ENCODE measurements at regions not wholly inside any gene's neighbourhood (a gene's known extent, or its start where the extent isn't known, plus 50 kb on each side); places are given as distances from the start of the nearest gene placed in this dataset.

DNA sequence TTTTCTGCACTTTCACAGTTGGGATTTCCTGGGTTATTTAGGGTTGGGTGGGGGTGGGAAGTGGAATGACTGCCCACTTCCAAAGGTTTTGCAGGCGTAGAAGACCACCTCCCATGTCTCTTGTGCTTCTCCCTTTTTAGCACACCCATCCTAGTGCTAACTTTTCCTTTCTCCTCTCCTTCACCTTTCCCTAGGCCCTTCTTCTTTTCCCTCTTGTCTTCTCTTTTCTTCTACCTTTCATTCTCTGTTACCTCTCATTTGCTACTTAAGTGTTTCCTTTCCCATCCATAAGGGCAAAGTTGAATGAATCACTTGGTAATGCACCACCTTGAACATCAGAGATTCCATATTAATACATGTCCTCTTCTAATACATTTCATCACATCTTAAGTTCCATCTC lies 105.0 kb upstream of the ZNF184 start:
- TF ChIP-seq ARNTL (CRISPR knock-in tag; IDR thresholded peaks at IDR 0.05; ENCODE audit: borderline replicate concordance, low read depth) (no peak), RARB (CRISPR knock-in tag; IDR thresholded peaks at IDR 0.05) (no peak), CSDC2 (CRISPR knock-in tag; IDR thresholded peaks at IDR 0.05) (no peak), POU6F1 (CRISPR knock-in tag; IDR thresholded peaks at IDR 0.05; ENCODE audit: borderline replicate concordance, low read depth) (no peak), ZNF565 (CRISPR knock-in tag; conservative IDR thresholded peaks at IDR 0.05; ENCODE audit: low read depth) (no peak), ZFP3 (CRISPR knock-in tag; IDR thresholded peaks at IDR 0.05) (no peak), CREB5 (CRISPR knock-in tag; IDR thresholded peaks at IDR 0.05; ENCODE audit: low read depth) (no peak), TOX (CRISPR knock-in tag; IDR thresholded peaks at IDR 0.05; ENCODE audit: borderline replicate concordance) (no peak), TSHZ2 (CRISPR knock-in tag; IDR thresholded peaks at IDR 0.05) (no peak)
- TF ChIP-seq, protein P1, sequence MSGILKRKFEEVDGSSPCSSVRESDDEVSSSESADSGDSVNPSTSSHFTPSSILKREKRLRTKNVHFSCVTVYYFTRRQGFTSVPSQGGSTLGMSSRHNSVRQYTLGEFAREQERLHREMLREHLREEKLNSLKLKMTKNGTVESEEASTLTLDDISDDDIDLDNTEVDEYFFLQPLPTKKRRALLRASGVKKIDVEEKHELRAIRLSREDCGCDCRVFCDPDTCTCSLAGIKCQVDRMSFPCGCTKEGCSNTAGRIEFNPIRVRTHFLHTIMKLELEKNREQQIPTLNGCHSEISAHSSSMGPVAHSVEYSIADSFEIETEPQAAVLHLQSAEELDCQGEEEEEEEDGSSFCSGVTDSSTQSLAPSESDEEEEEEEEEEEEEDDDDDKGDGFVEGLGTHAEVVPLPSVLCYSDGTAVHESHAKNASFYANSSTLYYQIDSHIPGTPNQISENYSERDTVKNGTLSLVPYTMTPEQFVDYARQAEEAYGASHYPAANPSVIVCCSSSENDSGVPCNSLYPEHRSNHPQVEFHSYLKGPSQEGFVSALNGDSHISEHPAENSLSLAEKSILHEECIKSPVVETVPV (CRISPR knock-in tag; IDR thresholded peaks at IDR 0.05), result no peak
